ENCODE measurements at regions not wholly inside any gene's neighbourhood (a gene's known extent, or its start where the extent isn't known, plus 50 kb on each side); places are given as distances from the start of the nearest gene placed in this dataset.

DNA sequence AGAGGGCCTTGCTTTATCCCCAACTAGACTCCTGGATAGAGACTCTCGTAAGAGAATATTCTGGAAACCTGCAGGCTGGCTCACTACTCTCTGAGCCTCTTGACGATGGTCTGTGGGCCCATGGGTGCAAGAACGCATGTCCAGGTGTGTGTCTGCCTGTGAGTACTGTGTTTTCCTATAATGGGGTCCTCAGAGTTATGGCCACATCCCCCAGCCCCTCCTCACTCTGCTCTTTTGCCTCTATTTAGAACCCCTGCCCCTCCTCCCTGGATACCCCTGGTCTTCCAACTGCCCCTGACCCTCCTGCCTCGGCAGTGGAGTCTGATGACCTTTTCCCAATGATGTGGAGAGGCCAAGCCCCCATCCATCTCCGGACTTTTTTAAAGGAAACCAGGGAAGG is 148.1 kb downstream of the ZFP36L2 start:
- TF ChIP-seq CTCF (IDR thresholded peaks at IDR 0.05; ENCODE audit: extremely low read depth in 1 of 2, insufficient read depth in 1 of 2, low read depth in 1 of 2, low read length in 2 of 2) = no peak
- no peak for TF ChIP-seq POLR2AphosphoS5 (IDR thresholded peaks at IDR 0.05; ENCODE audit: insufficient read depth, low read depth, low read length)
- no peak for TF ChIP-seq GATA2 (IDR thresholded peaks at IDR 0.05; ENCODE audit: insufficient read depth, insufficient read length, low read depth, low read length)
- TF ChIP-seq, protein P1, sequence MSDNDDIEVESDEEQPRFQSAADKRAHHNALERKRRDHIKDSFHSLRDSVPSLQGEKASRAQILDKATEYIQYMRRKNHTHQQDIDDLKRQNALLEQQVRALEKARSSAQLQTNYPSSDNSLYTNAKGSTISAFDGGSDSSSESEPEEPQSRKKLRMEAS (IDR thresholded peaks at IDR 0.05; ENCODE audit: insufficient read depth, insufficient read length) = no peak
- no peak for TF ChIP-seq MYC (IDR thresholded peaks at IDR 0.05; ENCODE audit: low read depth, low read length)

Measured in endothelial cell of umbilical vein (primary cell).